ENCODE measurements at regions not wholly inside any gene's neighbourhood (a gene's known extent, or its start where the extent isn't known, plus 50 kb on each side); places are given as distances from the start of the nearest gene placed in this dataset.

DNA sequence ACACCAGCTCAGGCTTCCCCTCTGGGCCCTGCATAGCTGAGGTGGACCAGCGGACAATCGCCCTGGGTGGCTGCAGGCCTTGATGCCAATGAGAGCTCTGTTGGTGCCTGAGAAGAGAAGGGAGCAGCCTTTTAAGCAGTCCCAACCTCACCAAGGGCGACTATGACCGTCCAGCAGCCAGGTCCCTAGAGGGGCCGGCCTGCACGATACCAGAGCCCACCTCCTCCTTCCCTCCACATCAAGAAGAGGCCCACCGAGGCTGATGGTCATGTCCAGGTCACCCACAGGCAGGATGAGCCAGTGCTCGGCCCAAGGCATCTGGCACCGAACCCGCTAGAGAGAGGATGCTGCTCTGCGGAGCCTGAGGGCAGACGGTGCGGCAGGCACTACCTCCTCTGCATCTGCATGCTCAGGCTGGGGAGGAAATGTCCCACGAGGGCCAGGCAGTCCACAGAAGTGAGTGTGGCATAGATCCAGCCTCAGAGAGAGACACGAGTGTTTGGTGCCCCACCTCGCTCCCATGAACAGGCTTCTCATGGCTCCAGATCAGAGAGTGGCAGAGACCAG, 219.4 kb downstream of the TUBA3C start:
- Histone ChIP-seq H3K4me1 (ENCODE audit: low read depth) (no peaks in the 10 kb centered on the region), H3K4me3 (no peak overlapping the region), H3K36me3 (ENCODE audit: low read depth) (no peaks in the 10 kb centered on the region), H3K9me3 (peaks cover 77% of the 10 kb centered on the region)
- no peak for ATAC-seq
- DNase-seq, result no peak
- intact Hi-C loops (cut with DNase I, micrococcal nuclease), result no loop called here
- TF ChIP-seq, protein P1, sequence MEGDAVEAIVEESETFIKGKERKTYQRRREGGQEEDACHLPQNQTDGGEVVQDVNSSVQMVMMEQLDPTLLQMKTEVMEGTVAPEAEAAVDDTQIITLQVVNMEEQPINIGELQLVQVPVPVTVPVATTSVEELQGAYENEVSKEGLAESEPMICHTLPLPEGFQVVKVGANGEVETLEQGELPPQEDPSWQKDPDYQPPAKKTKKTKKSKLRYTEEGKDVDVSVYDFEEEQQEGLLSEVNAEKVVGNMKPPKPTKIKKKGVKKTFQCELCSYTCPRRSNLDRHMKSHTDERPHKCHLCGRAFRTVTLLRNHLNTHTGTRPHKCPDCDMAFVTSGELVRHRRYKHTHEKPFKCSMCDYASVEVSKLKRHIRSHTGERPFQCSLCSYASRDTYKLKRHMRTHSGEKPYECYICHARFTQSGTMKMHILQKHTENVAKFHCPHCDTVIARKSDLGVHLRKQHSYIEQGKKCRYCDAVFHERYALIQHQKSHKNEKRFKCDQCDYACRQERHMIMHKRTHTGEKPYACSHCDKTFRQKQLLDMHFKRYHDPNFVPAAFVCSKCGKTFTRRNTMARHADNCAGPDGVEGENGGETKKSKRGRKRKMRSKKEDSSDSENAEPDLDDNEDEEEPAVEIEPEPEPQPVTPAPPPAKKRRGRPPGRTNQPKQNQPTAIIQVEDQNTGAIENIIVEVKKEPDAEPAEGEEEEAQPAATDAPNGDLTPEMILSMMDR (IDR thresholded peaks at IDR 0.05), result no peak

DNA sequence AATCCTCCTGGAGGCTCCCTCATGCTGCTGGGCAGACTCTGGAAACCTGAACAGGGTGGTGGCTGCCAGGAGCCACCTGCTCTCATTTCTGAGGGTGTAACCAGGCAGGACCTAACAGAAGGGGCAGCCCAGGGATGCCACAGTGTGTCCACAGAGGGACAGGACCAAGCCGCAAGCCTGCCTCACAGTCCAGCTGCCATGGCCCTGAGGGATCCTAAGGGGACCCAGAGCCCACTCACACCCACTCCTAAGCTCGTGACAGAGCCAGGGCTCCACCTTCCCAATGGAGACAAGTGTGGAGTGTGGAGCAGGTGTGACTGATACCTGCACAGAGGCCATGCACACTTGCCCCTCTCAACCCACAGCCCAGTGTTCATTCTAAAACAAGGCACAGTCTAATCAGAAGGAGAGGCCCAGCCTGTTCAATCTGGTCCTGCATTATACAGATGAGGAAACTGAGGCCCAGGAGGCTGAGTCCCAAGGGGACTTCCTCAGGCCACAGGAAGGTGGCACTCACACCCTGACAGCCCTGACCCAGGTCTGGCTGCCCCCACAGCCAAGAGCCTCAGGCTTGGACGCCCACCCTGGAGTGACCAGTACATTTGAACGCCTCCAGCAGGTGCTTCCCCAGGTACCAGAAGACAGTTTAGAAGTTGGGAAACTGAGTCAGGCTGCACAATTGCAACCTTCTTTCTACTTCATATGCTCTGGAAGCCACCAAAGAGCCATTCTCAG, 220.1 kb downstream of the TUBA3C start:
- H3K36me3 ChIP-seq (ENCODE audit: low read depth), result no peaks in the 10 kb centered on the region
- intact Hi-C loops (cut with DNase I, micrococcal nuclease), result no loop called here

DNA sequence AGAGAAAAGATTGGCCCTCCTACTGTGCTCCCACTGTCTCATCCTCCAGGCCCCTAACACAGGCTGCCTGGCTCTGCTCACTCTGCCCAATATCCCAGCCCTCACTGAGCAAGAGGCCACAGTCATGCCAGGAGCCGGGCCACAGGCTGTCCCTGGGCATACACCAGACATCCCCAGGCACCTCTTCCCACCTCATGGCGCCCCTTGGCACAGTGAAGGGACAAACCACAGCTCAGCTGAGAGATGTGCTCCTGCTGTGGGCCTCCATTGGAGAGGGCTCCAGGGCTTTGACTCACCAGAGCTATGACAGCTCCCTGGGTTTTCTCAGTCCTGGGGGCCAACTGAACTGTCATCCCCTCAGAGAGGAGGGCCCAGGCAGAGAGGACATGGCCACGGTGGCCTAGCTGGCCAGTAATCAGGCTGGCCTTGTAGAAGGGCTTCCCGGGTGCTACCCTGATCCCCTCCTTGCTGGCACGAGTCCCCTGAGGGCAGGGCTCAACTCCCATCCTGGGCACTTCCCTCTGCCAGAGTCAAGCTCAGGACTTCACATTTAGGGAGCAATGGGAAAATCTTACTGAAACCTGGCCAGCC, 220.9 kb downstream of the TUBA3C start:
- TF ChIP-seq, protein P1 (IDR thresholded peaks at IDR 0.05), result no peak
- Histone ChIP-seq H3K36me3 (ENCODE audit: low read depth) (no peaks in the 10 kb centered on the region), H3K4me1 (ENCODE audit: low read depth) (no peaks in the 10 kb centered on the region), H3K9me3 (peaks cover 79% of the 10 kb centered on the region), H3K4me3 (no peak overlapping the region)
- intact Hi-C loops (cut with DNase I, micrococcal nuclease), result no loop called here
- no peak for ATAC-seq
- DNase-seq, result no peak

More for the DNA sequence above, 220.1 kb downstream of the TUBA3C start:
- DNase-seq (no peak), ATAC-seq (no peak)
- TF ChIP-seq, protein P1 (IDR thresholded peaks at IDR 0.05), result no peak
- no peak overlapping the region for H3K4me3 ChIP-seq
- peaks cover 79% of the 10 kb centered on the region for H3K9me3 ChIP-seq
- no peaks in the 10 kb centered on the region for H3K4me1 ChIP-seq (ENCODE audit: low read depth)

DNA sequence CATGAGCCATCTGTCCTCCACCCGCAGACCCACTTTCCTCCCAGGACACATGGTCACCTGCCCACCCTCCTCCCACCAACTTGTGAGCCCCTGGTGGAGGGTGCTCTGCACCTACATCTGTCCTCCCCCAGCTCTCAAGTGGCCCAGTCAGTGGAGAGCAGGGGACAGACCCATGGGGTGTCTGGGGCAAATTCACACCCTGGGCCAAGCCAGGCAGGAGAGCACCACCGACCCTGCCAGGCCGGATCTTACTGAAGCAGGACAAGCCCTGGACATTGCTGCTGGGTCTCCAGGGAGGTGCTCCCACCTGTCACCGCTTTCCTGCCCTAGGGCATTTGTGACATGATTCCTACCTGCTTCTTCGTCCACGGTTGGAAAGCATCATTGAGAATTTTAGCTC, 221.6 kb downstream of the TUBA3C start:
- Histone ChIP-seq H3K36me3 (ENCODE audit: low read depth) (no peaks in the 10 kb centered on the region), H3K4me1 (ENCODE audit: low read depth) (no peaks in the 10 kb centered on the region), H3K4me3 (no peak overlapping the region), H3K9me3 (peaks cover 79% of the 10 kb centered on the region)
- TF ChIP-seq, protein P1 (IDR thresholded peaks at IDR 0.05), result no peak
- intact Hi-C loops (cut with DNase I, micrococcal nuclease), result no loop called here
- no peak for DNase-seq
- no peak for ATAC-seq

DNA sequence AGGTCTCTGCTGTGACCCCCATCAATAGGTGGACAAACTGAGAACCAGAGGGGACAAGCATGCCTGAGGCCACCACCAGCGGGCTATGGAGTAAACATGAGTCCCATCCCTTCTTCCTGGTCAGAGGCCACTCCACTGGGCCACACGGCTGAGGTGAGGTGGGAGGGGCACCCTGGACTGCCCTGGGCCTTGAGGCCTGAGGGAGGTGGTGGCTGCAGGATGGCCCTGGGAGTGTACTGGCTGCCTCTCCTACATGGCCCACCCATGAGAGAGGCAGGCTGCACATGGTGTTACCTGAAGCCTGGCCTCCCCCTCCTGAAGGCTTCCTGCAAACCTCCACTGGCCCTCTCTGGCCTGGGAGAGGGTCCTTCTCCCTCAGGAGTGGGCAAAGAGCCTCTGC, 222.4 kb downstream of the TUBA3C start:
- TF ChIP-seq, protein P1 (IDR thresholded peaks at IDR 0.05), result no peak
- Histone ChIP-seq H3K9me3 (peaks cover 80% of the 10 kb centered on the region), H3K36me3 (ENCODE audit: low read depth) (no peaks in the 10 kb centered on the region), H3K4me3 (no peak overlapping the region), H3K4me1 (ENCODE audit: low read depth) (no peaks in the 10 kb centered on the region)
- intact Hi-C loops (cut with DNase I, micrococcal nuclease), result no loop called here
- ATAC-seq, result no peak
- no peak for DNase-seq
